HepG2 (cell line): ENCODE measurements at regions not wholly inside any gene's neighbourhood (a gene's known extent, or its start where the extent isn't known, plus 50 kb on each side); places are given as distances from the start of the nearest gene placed in this dataset.

Source experiments
- ATAC-seq: fragments of 200-7000 bp; cut with Tn5 transposase; 3 replicates; pipeline ENCODE4 v1.9.1; 2020; ENCODE audit warnings: mild to moderate bottlenecking, moderate library complexity
- BruUV-seq: library from RNA; stranded (reverse); fragments of 400-500 nt; replicated peaks from 2 replicates; lab custom pipeline; 2021; lab: Mats Ljungman, UMichigan
- CTCF ChIA-PET: fragments of 300-600 bp; formaldehyde crosslinking; extraction: SDS; loops from one replicate; lab custom pipeline; 2021; ENCODE audit warnings: low total read pairs, inconsistent platforms, low intra/inter-chr PET ratio; lab: Yijun Ruan, JAX
- POLR2A ChIA-PET: fragments of 350-600 bp; sonication (Branson Sonifier 250); formaldehyde crosslinking; loops from one replicate; lab custom pipeline; 2020; ENCODE audit warnings: antibody characterized with exemption, inconsistent platforms; lab: Yijun Ruan, JAX
- DNase-seq: peaks from one replicate; pipeline ENCODE4 v3.0.0-alpha.2; 2015; ENCODE audit warnings: low spot score
- FAIRE-seq: peaks from 3 replicates; lab custom pipeline; 2011; peaks lifted over from hg19 to GRCh38; lab: Jason Lieb, UNC
- H2AFZ ChIP-seq: one replicate; pipeline ENCODE4 v1.6.1; 2011; ENCODE audit warnings: low read length, inconsistent platforms
- H3K27ac ChIP-seq: fragments of 300-600 bp; 3 replicates; pipeline ENCODE4 v1.8.0; 2011; ENCODE audit warnings: mixed run types, mild to moderate bottlenecking, mixed read lengths, low read length, inconsistent platforms; ENCODE audit not compliant: insufficient read depth; ENCODE audit errors: extremely low read length
- H3K27me3 ChIP-seq, 2 experiments: fragments of 200-600 bp in 1 of 2; 2 replicates in 1 of 2; 3 replicates in 1 of 2; pipeline versions ENCODE4 v1.6.0 to v1.8.0; 2011; ENCODE audit warnings: low read length in 2 of 2, mild to moderate bottlenecking in 2 of 2, moderate library complexity in 2 of 2, inconsistent platforms in 1 of 2; ENCODE audit not compliant: insufficient read depth in 2 of 2, control insufficient read depth in 1 of 2
- H3K36me3 ChIP-seq, 2 experiments: fragments of 200-600 bp in 1 of 2; replicated peaks in 1 of 2; 2 replicates in 1 of 2; 3 replicates in 1 of 2; pipeline versions ENCODE4 v1.5.1 to v1.8.0; 2011; ENCODE audit warnings: low read length in 2 of 2, inconsistent platforms in 1 of 2; ENCODE audit not compliant: insufficient read depth in 2 of 2, control insufficient read depth in 1 of 2
- H3K4me1 ChIP-seq: 2 replicates; pipeline ENCODE4 v1.5.1; 2012; ENCODE audit warnings: low read length, inconsistent platforms; ENCODE audit not compliant: insufficient read depth
- H3K4me2 ChIP-seq: 2 replicates; pipeline ENCODE4 v1.6.0; 2011; ENCODE audit warnings: low read depth, low read length, inconsistent platforms
- H3K4me3 ChIP-seq, 3 experiments: fragments of 200-600 bp in 1 of 3; sonication (generic), shearing (Covaris generic) in 1 of 3; replicated peaks in 1 of 3; 2 replicates each; pipeline ENCODE4 v1.5.1; 2011 to 2016; ENCODE audit warnings: low read length in 3 of 3, inconsistent platforms in 2 of 3, low read depth in 2 of 3, mild to moderate bottlenecking in 2 of 3, control low read depth in 1 of 3, mixed read lengths in 1 of 3; ENCODE audit not compliant: insufficient read depth in 1 of 3
- H3K79me2 ChIP-seq: one replicate; pipeline ENCODE4 v1.6.1; 2011; ENCODE audit warnings: low read length, inconsistent platforms; ENCODE audit not compliant: insufficient read depth
- H3K9ac ChIP-seq: 2 replicates; pipeline ENCODE4 v1.6.0; 2011; ENCODE audit warnings: mild to moderate bottlenecking, low read depth, low read length, inconsistent platforms; ENCODE audit not compliant: insufficient read depth
- H3K9me3 ChIP-seq: 2 replicates; pipeline ENCODE4 v1.5.1; 2012; ENCODE audit warnings: mild to moderate bottlenecking, low read length
- H4K20me1 ChIP-seq: 2 replicates; pipeline ENCODE4 v1.6.0; 2011; ENCODE audit warnings: inconsistent platforms, mild to moderate bottlenecking, low read length, moderate library complexity; ENCODE audit not compliant: insufficient read depth
- CCDC6 ChIP-seq: sonication (generic); formaldehyde crosslinking; IDR thresholded peaks from 2 replicates; pipeline ENCODE4 v1.8.1; 2022; ENCODE audit warnings: mild to moderate bottlenecking, missing genetic modification reagents, moderate library complexity
- CREBL2 ChIP-seq: sonication (generic); formaldehyde crosslinking; IDR thresholded peaks from 2 replicates; pipeline ENCODE4 v1.8.1; 2023; ENCODE audit warnings: missing genetic modification reagents, mild to moderate bottlenecking, borderline replicate concordance
- EEA1 ChIP-seq: sonication (generic); formaldehyde crosslinking; IDR thresholded peaks from 2 replicates; pipeline ENCODE4 v1.5.1; 2020; ENCODE audit warnings: mild to moderate bottlenecking, missing genetic modification reagents, borderline replicate concordance
- HCFC1 ChIP-seq: fragments of 150-350 bp; IDR thresholded peaks from 2 replicates; pipeline ENCODE4 v1.6.1; 2014; ENCODE audit warnings: low read depth, low read length
- HNF4A ChIP-seq: sonication (generic); formaldehyde crosslinking; IDR thresholded peaks from 2 replicates; pipeline ENCODE4 v1.4.0; 2020; ENCODE audit warnings: missing genetic modification reagents
- KDM6A ChIP-seq: IDR thresholded peaks from 2 replicates; pipeline ENCODE4 v1.6.1; 2016; ENCODE audit warnings: low read depth
- MBD4 ChIP-seq: IDR thresholded peaks from 2 replicates; pipeline ENCODE4 v1.6.1; 2012; ENCODE audit warnings: low read length, inconsistent platforms, borderline replicate concordance
- SNRNP70 ChIP-seq: fragments of 200-400 bp; formaldehyde crosslinking; IDR thresholded peaks from 2 replicates; pipeline ENCODE4 v1.6.1; 2017; ENCODE audit warnings: mild to moderate bottlenecking, low read depth, low read length, moderate library complexity
- SUZ12 ChIP-seq: fragments of 150-350 bp; IDR thresholded peaks from 2 replicates; pipeline ENCODE4 v1.6.1; 2014; ENCODE audit warnings: low read depth, low read length
- YEATS4 ChIP-seq: sonication (generic); formaldehyde crosslinking; IDR thresholded peaks from 2 replicates; pipeline ENCODE4 v1.4.0; 2020; ENCODE audit warnings: missing genetic modification reagents, borderline replicate concordance
- ZBED4 ChIP-seq: sonication (generic); formaldehyde crosslinking; IDR thresholded peaks from 2 replicates; pipeline ENCODE4 v1.4.0; 2020; ENCODE audit warnings: missing genetic modification reagents, borderline replicate concordance
- ZBTB21 ChIP-seq: sonication (generic); formaldehyde crosslinking; IDR thresholded peaks from 2 replicates; pipeline ENCODE4 v1.4.0; 2020; ENCODE audit warnings: missing genetic modification reagents
- ZNF264 ChIP-seq: sonication (generic); formaldehyde crosslinking; IDR thresholded peaks from 2 replicates; pipeline ENCODE4 v1.4.0; 2020; ENCODE audit warnings: missing genetic modification reagents
- ZNF772 ChIP-seq: sonication (generic); formaldehyde crosslinking; IDR thresholded peaks from 2 replicates; pipeline ENCODE4 v1.5.0; 2020; ENCODE audit warnings: mild to moderate bottlenecking, missing genetic modification reagents
- ZNF839 ChIP-seq: sonication (generic); formaldehyde crosslinking; IDR thresholded peaks from 2 replicates; pipeline ENCODE4 v1.4.0; 2020; ENCODE audit warnings: missing genetic modification reagents, mild to moderate bottlenecking, borderline replicate concordance
- WGBS: methylation state at CpG from one replicate; pipeline ENCODE4 v1.1.6; 2017; ENCODE audit warnings: low lambda C conversion rate; 5-methylcytosine and 5-hydroxymethylcytosine counted together
- in situ Hi-C: cut with HindIII; loops from 2 replicates; pipeline ENCODE4 v1.10.0; 2017; ENCODE audit warnings: low pct_unique_long_range_greater_than_20kb; ENCODE audit not compliant: extremely low pct_ligation_motif_present
- intact Hi-C: fragments of 100-400 bp; cut with micrococcal nuclease; formaldehyde crosslinking; loops from one replicate; pipeline ENCODE4 v1.10.0; 2022; ENCODE audit not compliant: unreplicated experiment
- TF ChIP-seq, protein P1 (sequence below): sonication (generic); formaldehyde crosslinking; IDR thresholded peaks from 2 replicates; pipeline ENCODE4 v1.4.0; 2020; ENCODE audit warnings: missing genetic modification reagents
- TF ChIP-seq, protein P2 (sequence below): IDR thresholded peaks from 2 replicates; pipeline ENCODE4 v1.6.1; 2016

- WGBS = 8% methylated on average over 2 of the region's 2 CpGs
- H3K79me2 ChIP-seq = no peaks in the 10 kb centered on the region
- H3K36me3 ChIP-seq = no peaks in the 10 kb centered on the region
- POLR2A ChIA-PET = no interaction called here
- H3K4me1 ChIP-seq = no peaks in the 10 kb centered on the region
- DNase-seq (no peak), FAIRE-seq (no peak), ATAC-seq (no peak)
- H2AFZ ChIP-seq = no peak overlapping the region
- no TSS peak for BruUV-seq
- H3K27me3 ChIP-seq = no peaks in the 10 kb centered on the region; a peak in 1 of 5 replicates
- no peaks in the 10 kb centered on the region for H4K20me1 ChIP-seq
- CTCF ChIA-PET = no interaction called here
- intact Hi-C loops (no loop called here), in situ Hi-C loops (no loop called here)
- TF ChIP-seq SNRNP70 = no peak
- TF ChIP-seq ZNF772 (CRISPR knock-in tag) = no peak
- no peak for TF ChIP-seq MBD4
- no peak for TF ChIP-seq KDM6A
- TF ChIP-seq YEATS4 = no peak
- TF ChIP-seq ZBED4 = no peak
- TF ChIP-seq HCFC1 = no peak
- TF ChIP-seq, protein P1, sequence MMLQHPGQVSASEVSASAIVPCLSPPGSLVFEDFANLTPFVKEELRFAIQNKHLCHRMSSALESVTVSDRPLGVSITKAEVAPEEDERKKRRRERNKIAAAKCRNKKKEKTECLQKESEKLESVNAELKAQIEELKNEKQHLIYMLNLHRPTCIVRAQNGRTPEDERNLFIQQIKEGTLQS (CRISPR knock-in tag) = no peak
- TF ChIP-seq CREBL2 (CRISPR knock-in tag) = no peak
- TF ChIP-seq ZBTB21 (CRISPR knock-in tag) = no peak
- TF ChIP-seq, protein P2, sequence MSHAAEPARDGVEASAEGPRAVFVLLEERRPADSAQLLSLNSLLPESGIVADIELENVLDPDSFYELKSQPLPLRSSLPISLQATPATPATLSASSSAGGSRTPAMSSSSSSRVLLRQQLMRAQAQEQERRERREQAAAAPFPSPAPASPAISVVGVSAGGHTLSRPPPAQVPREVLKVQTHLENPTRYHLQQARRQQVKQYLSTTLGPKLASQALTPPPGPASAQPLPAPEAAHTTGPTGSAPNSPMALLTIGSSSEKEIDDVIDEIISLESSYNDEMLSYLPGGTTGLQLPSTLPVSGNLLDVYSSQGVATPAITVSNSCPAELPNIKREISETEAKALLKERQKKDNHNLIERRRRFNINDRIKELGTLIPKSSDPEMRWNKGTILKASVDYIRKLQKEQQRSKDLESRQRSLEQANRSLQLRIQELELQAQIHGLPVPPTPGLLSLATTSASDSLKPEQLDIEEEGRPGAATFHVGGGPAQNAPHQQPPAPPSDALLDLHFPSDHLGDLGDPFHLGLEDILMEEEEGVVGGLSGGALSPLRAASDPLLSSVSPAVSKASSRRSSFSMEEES (CRISPR knock-in tag) = no peak
- no peak for TF ChIP-seq EEA1 (CRISPR knock-in tag)
- TF ChIP-seq SUZ12 = no peak
- TF ChIP-seq ZNF264 (CRISPR knock-in tag) = no peak
- no peak for TF ChIP-seq ZNF839 (CRISPR knock-in tag)
- no peak for TF ChIP-seq CCDC6
- no peak for TF ChIP-seq HNF4A
- H3K4me3 ChIP-seq = no peak overlapping the region
- no peak overlapping the region for H3K9ac ChIP-seq
- no peak overlapping the region for H3K27ac ChIP-seq
- H3K9me3 ChIP-seq = no peaks in the 10 kb centered on the region
- no peak overlapping the region for H3K4me2 ChIP-seq
Observed at GRCh38 chr9:78437296-78437695, 140.4 kb downstream of the PSAT1 start.
